GOT3 (cell line): ENCODE measurements at regions not wholly inside any gene's neighbourhood (a gene's known extent, or its start where the extent isn't known, plus 50 kb on each side); places are given as distances from the start of the nearest gene placed in this dataset.

Source experiments
- DNase-seq: peaks from one replicate; lab custom pipeline; 2025; ENCODE audit warnings: mixed read lengths; lab: John Stamatoyannopoulos, UW

DNA sequence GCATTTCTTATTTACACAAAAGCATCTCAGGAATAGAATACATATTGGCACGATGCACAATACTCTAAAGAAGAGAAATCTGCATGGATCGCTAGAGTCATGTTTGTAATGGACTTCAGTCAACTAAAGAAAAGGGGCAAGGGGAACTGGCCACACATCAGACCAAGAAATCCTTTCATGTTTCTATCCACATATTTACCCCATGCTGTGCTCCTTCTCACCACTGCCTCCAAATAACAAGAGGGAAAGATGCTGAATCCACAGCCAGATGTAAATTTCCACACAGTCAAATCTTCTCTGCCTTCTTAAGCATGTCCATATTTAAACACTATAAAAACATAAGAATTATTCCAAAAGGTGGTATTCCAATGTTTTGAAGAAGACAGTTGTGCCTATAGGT is 67.6 kb downstream of the COX18 start:
- DNase-seq: no peak

DNA sequence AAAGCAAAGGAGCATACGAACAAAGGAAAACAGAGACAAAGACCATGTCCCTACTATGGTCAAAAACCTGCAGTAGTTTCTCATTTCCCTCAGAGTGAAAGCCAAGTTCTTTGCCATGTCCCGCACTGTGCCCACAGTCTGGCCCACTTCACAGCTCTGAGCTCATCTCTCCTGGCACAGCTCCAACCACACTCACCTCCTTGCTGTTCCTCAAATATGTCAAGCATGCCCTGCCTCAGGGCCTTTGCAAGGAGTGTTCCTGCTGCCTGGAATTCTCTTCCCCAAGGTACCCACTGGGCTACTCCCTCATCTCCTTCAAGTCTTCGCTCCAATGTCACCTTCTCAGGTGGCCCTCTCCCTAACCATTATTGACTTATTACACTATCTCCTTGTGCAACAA is 72.1 kb downstream of the COX18 start:
- DNase-seq: no peak

DNA sequence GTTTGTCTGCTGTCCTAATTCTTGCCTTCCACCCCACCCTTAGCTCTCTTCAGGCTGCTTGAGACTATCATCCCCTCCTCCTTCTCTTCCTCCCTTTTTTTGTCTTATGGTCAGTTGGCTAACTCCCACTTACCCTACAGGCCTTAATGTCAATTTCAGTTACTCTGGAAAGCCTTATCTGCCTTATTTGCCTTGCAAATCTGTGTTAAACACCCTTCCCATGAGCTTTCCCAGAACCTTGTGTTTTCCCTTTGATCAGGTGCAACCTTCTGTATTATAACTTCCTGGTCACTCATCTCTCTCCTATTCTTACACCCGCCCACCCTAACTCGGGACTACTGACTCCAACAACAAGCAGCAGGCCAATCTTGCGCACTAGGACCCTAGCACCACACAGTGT is 74.8 kb downstream of the COX18 start:
- no peak for DNase-seq

DNA sequence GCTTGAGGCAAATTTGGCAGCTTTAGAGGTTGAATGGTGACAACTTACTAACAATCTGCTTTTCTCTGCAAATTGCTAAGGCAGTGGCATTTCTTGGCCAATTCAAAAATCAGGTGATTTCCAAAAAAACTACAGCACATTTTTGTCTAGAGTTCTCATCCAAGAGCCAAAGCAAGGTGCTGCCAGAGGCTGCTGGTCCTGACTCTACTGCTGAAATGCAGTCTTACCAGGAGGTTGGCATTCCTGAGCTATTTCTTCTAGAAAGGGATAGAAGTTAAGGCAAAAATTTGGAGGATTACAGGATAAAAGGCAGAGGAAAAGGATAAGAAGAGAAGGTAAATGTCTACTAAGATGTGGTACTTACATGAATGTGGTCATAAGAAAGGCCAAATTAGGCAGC is 75.6 kb downstream of the COX18 start:
- DNase-seq: no peak

DNA sequence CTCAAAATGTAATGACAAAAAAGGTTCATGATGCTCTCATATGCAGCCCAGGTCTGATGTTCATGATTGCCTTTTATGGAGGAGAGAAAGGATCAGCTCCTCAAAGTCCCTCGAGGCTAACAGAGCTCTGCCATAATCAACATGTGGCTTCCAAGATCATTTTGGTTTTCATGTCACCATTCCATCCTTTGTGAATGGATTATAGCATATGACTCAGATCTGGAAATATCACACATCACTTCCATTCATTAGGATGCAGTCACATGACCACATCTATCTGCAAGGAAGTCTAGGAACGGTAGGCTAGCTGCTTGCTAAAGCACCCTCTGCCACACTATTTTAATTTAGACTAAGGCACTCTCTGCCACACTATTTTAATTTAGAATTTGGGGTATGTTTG is 77.6 kb downstream of the COX18 start:
- no peak for DNase-seq

DNA sequence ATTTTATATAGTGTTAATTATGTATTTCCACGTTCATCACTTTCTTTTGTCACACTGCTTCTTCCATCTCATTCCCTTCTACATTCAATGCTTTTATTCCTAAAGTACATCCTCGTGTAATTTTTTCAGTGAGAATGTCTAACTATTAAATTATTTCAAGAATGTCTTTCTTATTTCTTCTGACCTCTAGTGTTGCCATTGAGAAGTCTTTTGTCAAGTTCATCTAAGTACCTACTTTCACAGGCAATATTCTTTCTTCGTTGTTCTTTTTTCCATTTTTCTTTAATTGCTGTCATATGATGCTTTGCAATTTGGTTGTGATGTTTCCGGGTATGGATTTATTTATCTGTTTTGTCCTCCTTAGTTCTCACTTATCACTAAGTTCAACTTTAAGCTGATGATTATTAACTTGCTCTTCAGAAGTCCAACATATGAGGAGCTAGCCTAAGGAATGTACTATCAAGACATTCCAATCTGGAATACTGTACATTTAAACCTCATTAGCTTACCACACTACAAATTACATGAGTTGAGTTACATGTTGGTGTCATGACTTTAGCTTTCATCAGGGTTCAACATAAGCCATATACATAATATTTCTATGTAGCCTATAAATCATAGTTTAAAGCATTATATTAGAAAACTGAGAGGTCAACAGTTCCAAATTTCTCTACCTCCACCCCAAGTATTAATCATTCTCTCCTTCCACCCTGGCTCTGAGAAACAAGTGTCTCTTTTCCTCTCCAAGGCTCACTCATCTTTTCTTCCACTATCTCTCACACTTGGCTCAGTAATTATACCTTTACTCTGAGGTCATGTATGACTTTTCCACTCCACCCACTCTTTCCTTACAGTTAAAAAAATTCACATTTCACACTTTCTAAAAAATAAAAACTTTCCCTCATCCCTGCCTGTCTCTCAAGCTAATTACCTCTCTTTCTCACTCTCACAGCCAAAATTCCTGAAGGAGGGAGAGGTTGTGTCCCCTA is 81.5 kb downstream of the COX18 start:
- DNase-seq: no peak

DNA sequence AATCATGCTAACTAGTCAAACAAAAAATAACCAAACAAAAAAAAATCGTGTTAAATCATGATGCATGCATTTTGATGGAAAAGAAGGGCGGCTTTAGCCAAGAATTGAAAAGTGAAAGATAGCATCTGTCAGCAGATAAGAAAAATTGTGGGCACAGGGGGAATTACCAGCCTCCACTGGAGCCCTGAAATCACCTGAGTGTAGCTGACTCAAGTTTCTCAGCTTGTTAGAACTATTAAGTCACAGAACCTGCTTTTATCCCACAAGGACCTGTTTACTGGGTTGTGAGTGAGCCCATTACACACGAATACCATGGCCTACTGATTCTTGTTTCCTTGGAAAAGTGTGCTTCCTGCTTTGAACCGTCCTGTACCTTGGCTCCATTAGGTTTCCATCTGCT is 85.2 kb downstream of the COX18 start:
- DNase-seq: no peak

DNA sequence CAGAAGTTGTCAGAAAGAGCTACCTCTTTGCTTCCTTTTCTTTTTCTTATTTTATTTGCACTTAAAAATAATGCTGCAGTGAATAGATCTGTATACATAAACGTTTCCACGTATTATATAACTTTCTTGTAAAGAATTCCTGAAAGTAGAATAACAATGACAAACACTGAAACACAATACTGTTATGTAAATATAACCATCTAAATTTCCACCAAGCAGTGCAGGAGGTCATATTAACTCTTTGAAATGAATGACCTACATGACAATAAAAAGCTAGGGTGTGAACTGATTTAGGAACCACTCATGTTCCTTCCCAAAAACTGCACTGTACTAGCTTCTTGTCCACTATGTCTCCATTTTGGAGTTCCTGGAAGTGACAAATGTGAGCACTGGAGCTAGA is 85.8 kb downstream of the COX18 start:
- no peak for DNase-seq

DNA sequence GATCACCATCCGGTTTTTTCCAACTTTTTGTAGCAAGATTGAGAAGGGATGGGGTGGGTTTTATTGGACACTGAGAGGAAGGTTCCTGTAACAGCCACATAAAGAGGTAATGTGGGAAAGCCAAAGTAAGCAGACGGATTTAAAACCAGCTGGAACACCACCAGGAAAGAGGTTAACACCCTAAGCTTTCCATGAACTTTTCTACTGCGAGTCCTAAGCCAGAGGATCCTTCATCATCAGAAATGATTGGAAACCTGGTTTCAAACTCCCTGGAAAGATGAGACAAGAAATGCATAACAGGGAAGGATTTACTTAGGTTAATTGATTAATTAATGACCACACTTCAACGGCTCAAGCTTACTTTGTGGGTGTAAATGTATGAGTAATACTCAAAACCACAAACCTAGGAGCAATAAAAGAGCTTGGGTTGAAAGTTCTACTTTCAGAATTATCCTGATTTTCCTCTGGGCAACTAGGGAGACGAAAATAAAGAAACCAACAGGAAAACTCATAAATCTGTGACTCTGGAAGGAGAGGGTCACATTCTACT is 91.5 kb downstream of the COX18 start:
- DNase-seq: no peak

DNA sequence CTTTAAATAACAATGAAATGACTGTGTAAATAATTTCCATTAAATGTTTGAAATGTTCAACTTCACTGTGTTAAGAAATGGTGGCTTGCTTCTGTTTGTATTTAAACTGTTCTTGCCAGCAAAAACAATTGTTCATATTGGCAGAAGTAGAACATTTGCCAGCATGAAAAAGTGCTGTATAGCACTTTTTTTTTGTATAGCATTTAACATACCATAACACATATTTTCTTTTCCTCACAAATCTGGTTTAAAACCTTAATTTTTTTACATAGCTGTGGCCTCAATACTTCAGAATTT is 94.1 kb downstream of the COX18 start:
- no peak for DNase-seq

DNA sequence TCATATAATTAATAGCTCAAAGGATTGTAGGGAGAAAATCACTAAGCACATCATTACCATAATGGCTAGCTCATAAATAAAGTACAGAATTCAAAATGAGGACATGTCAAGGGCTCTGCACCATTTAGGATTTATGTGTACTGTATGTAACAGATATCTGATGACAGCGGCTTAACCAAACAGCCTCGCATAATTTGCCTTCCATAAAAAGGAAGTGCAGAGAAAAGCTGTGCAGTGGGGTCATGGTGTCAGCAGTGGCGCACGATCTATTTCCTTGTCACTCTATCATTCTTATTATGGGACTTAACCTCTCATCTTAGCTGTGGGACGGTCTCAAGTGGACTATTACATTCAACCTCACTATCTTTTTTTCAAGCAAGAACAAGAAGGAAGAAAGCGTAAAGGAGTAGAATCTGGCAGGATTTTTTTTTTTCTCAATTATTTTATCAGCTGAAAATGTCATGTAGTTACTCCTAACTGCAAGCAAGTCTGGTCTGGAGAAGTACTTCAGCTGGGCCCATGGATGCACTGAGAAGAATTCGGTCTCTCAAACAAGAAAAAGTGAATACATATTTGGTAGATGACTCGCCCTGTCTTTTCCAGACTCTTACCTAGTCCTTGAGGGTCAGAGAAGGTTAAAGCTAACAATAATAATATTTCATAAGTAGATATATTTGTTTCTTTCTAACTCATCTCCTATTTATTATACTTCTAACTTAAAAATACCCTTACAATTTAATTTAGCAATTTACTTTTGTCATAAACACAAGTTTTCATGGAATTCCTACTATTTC is 94.6 kb downstream of the COX18 start:
- no peak for DNase-seq

DNA sequence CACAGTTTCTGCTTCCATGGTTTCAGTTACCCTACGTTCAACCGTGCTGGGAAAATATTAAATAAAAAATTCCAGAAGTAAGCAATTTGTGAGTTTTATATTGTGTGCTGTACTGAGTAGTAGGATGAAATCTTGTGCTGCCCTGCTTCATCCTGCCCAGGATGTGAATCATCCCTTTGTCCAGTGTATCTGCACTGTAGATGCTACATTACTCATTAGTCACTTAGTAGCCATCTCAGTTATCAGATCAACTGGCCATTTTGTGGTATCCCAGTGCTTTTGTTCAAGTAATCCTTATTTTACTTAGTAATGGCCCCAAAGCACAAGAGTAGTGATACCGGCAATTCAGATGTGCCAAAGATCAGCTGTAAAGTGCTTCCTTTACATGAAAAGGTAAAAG is 97.9 kb downstream of the COX18 start:
- no peak for DNase-seq

DNA sequence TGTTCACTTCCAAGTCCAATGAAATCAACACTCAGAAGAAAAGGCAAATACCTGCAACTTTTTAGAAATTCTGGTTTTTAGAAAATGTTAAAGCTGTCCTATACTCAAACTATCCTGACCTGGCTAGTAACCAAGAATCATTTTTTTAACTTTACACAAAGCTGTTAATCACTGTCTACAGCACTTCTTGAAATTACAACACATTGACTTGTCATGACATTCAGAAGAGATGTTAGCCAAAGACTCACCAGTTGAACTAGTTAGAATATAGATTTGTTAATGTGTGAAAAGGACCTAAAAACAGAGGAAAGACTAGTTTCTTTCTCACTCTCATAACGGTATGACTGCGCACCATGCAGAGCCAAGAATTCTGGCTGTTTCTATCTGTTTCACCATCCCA is 98.8 kb downstream of the COX18 start:
- DNase-seq: no peak

DNA sequence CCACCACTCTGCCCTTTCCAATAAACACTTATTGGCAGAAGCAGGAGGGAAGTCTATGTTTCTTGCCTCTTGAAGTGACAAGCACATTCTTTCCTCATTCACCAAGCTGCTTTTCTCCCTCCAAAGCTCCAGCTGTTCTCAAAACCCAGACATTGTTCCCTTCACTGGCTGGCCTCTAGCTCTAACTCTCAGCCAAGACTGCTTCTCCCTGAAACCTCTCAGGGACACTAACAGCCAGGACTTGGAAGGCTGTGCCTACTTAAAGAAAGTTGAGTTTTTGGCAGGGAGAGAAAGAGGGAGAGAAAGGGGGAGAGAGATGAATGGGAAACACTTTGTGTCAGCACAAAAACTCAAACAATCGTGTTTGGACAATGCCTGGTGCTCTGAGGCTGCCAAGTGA is 99.5 kb downstream of the COX18 start:
- DNase-seq: no peak

DNA sequence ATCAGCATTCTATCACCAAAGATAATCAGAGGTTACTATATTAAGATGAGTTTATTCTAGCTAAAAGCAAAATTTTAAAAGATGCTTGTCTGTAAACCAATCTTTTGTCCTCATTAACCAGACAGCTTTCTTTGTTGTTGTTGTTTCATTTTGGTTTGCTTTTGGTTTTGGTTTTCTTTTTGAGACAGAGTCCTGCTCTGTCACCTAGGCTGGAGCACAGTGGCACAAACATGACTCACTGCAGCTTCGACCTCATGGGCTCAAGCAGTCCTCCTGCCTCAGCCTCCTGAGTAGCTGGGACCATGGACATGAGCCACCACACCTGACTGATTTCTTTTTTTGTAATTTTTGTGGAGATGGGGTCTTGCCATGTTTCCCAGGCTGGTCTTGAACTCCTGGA is 102.9 kb downstream of the COX18 start:
- DNase-seq: no peak

DNA sequence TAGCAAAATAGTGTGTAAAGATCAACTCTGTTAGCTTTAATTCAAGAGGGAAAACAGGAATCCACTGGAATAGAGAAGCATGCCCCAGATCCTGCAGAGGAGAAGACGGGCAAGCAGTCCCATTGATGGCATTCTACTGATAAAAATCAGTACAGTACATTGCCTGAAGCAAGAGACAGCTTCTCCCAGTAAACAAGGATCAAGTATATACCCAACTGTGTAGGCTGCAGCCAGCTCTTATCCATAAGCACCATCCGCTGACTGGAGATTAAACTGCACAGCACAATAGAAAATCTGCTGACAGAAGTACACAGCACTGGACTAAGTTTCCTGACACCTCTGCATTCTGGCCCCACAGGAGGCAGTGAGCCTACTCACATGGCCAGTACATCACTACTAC is 110.1 kb downstream of the COX18 start:
- DNase-seq: no peak

DNA sequence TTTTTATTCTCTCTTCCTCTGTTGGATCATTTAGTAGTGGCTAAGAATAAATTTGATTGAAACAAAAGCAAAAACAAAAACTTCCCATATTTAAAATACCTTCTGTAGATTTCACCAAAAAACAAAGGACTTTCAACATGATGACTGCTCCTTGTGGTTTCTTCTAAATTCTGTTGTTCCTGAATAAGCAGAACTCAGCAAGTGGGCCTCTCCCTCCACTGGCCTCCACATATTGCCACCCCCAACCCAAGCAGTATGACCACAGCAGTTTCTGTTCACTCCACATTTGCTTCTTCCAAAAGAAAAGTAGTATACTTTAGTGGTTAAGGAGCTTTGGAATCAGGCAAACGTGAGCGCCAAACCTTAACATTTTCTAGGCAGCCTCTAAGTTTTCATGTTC is 114.7 kb downstream of the COX18 start:
- no peak for DNase-seq

DNA sequence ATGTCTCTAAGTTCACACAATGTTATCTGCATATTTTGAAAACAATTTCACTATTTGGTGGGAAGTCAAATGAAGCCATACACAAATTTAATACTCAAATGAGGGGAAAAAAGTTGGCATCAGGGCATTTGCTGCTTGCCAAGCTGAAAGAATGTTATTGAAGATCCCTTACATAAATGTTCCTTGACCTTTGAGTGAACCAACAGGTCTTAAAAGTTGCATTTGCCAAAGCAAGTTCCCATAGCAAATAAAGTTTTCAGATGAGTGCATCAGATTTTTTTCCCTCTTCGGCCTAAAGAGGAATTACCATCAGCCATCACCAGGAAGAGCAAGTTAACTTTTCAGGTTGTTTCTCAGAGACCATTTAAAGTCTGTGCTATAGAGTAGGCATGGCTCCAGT is 115.9 kb downstream of the COX18 start:
- no peak for DNase-seq

DNA sequence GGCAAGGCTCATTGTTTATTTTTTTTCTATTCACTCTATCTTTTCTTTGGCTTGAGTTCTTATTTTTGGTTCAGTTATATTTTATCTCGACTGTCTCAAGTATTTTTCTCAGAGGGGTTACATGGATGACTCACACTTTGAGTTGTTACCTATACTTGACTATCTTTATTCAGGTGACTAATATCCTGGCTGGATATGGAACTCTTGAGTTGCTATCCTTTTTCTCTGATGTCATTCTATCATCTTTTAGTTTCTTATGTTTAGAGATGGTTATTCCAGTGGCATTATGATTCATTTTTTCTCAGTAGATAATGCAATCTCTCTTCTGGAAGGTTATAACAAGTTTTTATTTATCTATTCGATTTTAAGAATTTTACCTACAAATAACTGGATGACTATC is 117.9 kb downstream of the COX18 start:
- DNase-seq: no peak

DNA sequence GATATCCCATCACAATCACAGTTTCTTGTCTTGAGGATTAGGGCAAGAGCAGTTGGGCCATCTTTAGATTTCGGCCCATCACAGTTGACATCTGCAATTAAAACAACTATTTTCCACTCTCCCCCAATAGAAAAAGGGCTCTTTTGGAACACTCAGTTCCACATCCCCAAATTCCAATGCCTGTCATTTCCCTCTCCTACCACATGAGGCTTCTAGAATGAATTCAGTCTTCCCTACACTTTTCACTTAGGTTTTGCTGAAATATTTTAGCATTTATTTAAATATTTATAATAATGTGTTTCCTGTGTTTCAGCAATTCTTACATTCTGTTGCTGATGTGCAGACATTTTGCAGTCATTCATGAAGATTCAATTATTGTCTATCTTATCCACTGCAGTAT is 118.4 kb downstream of the COX18 start:
- no peak for DNase-seq

DNA sequence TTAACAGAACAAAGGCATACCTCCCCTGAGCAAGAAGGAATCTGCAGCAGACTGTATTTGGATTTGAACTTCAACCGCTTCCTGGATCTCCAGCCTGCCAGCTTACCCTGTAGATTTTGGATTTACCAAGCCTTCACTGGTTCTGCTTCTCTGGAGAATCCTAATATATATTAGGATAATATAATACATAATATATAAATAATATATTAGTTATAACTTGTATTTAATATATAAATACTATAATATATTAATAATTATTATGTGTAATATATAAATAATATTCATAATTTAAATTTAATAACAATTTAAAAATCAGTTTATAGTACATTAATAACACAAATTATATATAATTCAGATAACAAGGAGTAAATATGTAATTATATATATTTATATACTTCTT is 121.4 kb downstream of the COX18 start:
- DNase-seq: no peak

DNA sequence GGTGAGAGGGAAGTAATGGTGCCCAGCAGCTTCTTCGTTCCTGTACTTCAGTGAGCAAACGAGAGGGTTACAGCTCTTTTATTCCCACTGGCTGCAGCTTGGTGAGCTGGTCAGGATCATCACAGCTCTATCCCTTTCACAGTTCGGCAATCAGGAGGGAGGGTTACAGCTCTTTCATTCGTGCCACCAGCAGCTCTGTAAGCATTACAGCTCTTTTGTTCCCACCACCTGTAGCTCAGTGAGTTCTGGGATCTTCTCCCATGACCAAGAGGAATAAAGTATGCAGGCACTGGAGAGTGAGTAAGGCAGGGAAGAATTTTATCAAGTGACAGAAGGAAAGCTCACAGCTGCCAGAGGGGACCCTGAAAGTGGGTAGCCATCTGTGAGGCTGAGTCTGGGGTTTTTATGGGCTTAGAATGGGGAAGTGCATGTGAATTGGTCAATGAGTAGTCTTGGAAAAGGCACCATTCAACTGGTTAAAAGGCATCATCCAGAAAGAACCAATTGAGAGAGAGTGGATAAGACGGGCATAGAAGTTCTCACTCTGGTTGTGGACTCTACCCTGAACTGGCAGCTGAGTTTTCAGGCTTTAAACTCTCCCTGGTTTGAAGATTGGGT is 123.7 kb downstream of the COX18 start:
- DNase-seq: no peak

DNA sequence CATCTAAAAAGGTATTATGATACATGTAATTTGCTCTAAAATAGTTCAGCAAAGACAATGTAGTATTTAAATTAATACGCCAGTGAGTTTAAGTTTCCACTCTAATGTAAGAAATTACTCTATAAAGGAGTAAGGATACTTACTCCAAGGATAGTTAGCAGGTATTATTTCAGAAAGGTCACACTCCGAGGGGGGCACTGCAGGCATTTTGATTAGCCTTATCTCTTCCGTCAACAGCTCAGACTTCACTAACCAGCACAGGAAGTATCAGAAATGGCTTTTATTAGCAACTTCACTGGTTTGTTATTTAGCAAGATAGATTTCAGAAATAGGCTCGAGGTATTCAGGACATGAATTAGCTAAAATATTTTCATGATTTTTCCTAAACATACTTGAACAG is 127.0 kb downstream of the COX18 start:
- DNase-seq: no peak
